IMR-90 (cell line): ENCODE measurements at regions not wholly inside any gene's neighbourhood (a gene's known extent, or its start where the extent isn't known, plus 50 kb on each side); places are given as distances from the start of the nearest gene placed in this dataset.
A peak's percentile ranks its signal among the peaks of the same experiment; 100 is the strongest.

Source experiments
- ATAC-seq: fragments of 200-7000 bp; cut with Tn5 transposase; 2 replicates; pipeline ENCODE4 v1.9.1; 2020; ENCODE audit warnings: low read depth, mild to moderate bottlenecking, moderate library complexity
- BruUV-seq: library from RNA; stranded (reverse); fragments of 400-500 nt; replicated peaks from 2 replicates; lab custom pipeline; 2021; lab: Mats Ljungman, UMichigan
- CTCF ChIA-PET: fragments of 300-600 bp; formaldehyde crosslinking; extraction: SDS; loops from one replicate; lab custom pipeline; 2021; ENCODE audit warnings: antibody characterized with exemption; lab: Yijun Ruan, JAX
- POLR2A ChIA-PET: fragments of 300-600 bp; sonication (Branson Sonifier 250); formaldehyde crosslinking; loops from one replicate; lab custom pipeline; 2022; ENCODE audit warnings: antibody characterized with exemption; ENCODE audit not compliant: unreplicated experiment; lab: Charles Lee
- DNase-seq: peaks from one replicate; pipeline ENCODE4 v3.0.0; 2013
- H2AFZ ChIP-seq: replicated peaks from 2 replicates; pipeline ENCODE3; 2013; ENCODE audit warnings: low read length, mild to moderate bottlenecking; ENCODE audit not compliant: poor library complexity
- H2AK5ac ChIP-seq: 2 replicates; pipeline ENCODE4 v1.6.1; 2013; ENCODE audit warnings: low read depth, low read length, inconsistent platforms
- H2AK9ac ChIP-seq: replicated peaks from 2 replicates; pipeline ENCODE3; 2013; ENCODE audit warnings: mild to moderate bottlenecking, low read depth, low read length, moderate library complexity; ENCODE audit not compliant: poor library complexity
- H2BK120ac ChIP-seq: 2 replicates; pipeline ENCODE4 v1.6.1; 2013; ENCODE audit warnings: low read depth, low read length, inconsistent platforms
- H2BK15ac ChIP-seq: 3 replicates; pipeline ENCODE4 v1.6.1; 2013; ENCODE audit warnings: low read depth, low read length, inconsistent platforms
- H2BK20ac ChIP-seq: 2 replicates; pipeline ENCODE4 v1.6.1; 2013; ENCODE audit warnings: low read depth, mild to moderate bottlenecking, inconsistent platforms, low read length, moderate library complexity
- H2BK5ac ChIP-seq: 2 replicates; pipeline ENCODE4 v1.6.1; 2013; ENCODE audit warnings: mild to moderate bottlenecking, low read depth, low read length, inconsistent platforms; ENCODE audit not compliant: poor library complexity, severe bottlenecking
- H3K14ac ChIP-seq: replicated peaks from 2 replicates; pipeline ENCODE4 v1.6.1; 2013; ENCODE audit warnings: low read depth, low read length, inconsistent platforms
- H3K18ac ChIP-seq: 2 replicates; pipeline ENCODE4 v1.6.1; 2013; ENCODE audit warnings: low read depth, low read length, control low read depth
- H3K23ac ChIP-seq: 2 replicates; pipeline ENCODE4 v1.6.1; 2013; ENCODE audit warnings: low read depth, low read length, inconsistent platforms
- H3K27ac ChIP-seq: 2 replicates; pipeline ENCODE4 v1.5.1; 2013; ENCODE audit warnings: mild to moderate bottlenecking, control low read depth, low read length; ENCODE audit not compliant: insufficient read depth
- H3K27me3 ChIP-seq: 2 replicates; pipeline ENCODE4 v1.6.1; 2013; ENCODE audit warnings: low read length; ENCODE audit not compliant: control insufficient read depth, insufficient read depth
- H3K36me3 ChIP-seq: 2 replicates; pipeline ENCODE4 v1.6.1; 2013; ENCODE audit warnings: low read length, mixed read lengths; ENCODE audit not compliant: control insufficient read depth, insufficient read depth
- H3K4ac ChIP-seq: 2 replicates; pipeline ENCODE4 v1.6.1; 2013; ENCODE audit warnings: low read depth, low read length, inconsistent platforms
- H3K4me1 ChIP-seq: 2 replicates; pipeline ENCODE4 v1.6.1; 2013; ENCODE audit warnings: low read length, mixed read lengths; ENCODE audit not compliant: control insufficient read depth, insufficient read depth
- H3K4me2 ChIP-seq: 2 replicates; pipeline ENCODE4 v1.6.1; 2013; ENCODE audit warnings: low read depth, mild to moderate bottlenecking, control low read depth, low read length, moderate library complexity
- H3K4me3 ChIP-seq: 2 replicates; pipeline ENCODE4 v1.5.1; 2013; ENCODE audit warnings: low read depth, mild to moderate bottlenecking, control low read depth, low read length, moderate library complexity; ENCODE audit not compliant: insufficient read depth
- H3K56ac ChIP-seq: 2 replicates; pipeline ENCODE4 v1.6.1; 2013; ENCODE audit warnings: low read length, inconsistent platforms; ENCODE audit not compliant: insufficient read depth; ENCODE audit errors: extremely low read depth
- H3K79me1 ChIP-seq, 2 experiments: 2 replicates each; pipeline ENCODE4 v1.6.1; 2013; ENCODE audit warnings: low read length in 2 of 2, inconsistent platforms in 1 of 2, low read depth in 1 of 2
- H3K9ac ChIP-seq: 2 replicates; pipeline ENCODE4 v1.6.1; 2013; ENCODE audit warnings: low read depth, low read length, control low read depth
- H3K9me1 ChIP-seq: 2 replicates; pipeline ENCODE4 v1.6.1; 2013; ENCODE audit warnings: low read length, inconsistent platforms; ENCODE audit not compliant: insufficient read depth
- H3K9me3 ChIP-seq: 2 replicates; pipeline ENCODE4 v1.6.1; 2013; ENCODE audit warnings: low read length; ENCODE audit not compliant: control insufficient read depth, insufficient read depth
- H4K20me1 ChIP-seq: 2 replicates; pipeline ENCODE4 v1.6.1; 2013; ENCODE audit warnings: low read length, inconsistent platforms; ENCODE audit not compliant: insufficient read depth
- H4K5ac ChIP-seq: 2 replicates; pipeline ENCODE4 v1.6.1; 2013; ENCODE audit warnings: mild to moderate bottlenecking, low read depth, low read length, control low read depth
- H4K8ac ChIP-seq, 2 experiments: 2 replicates each; pipeline ENCODE4 v1.6.1; 2013; ENCODE audit warnings: low read depth in 2 of 2, low read length in 2 of 2, control low read depth in 1 of 2, inconsistent platforms in 1 of 2
- H4K91ac ChIP-seq: 2 replicates; pipeline ENCODE4 v1.6.1; 2013; ENCODE audit warnings: low read depth, low read length, inconsistent platforms; ENCODE audit not compliant: insufficient read depth
- CEBPB ChIP-seq: IDR thresholded peaks from 2 replicates; pipeline ENCODE4 v1.6.1; 2012; ENCODE audit warnings: low read depth, low read length, improper control_type of control experiment
- CHD1 ChIP-seq: IDR thresholded peaks from 2 replicates; pipeline ENCODE4 v1.6.1; 2012; ENCODE audit warnings: low read depth, low read length, improper control_type of control experiment
- FOS ChIP-seq: fragments of 150-350 bp; IDR thresholded peaks from 2 replicates; pipeline ENCODE4 v1.6.1; 2016; ENCODE audit warnings: low read depth, low read length
- MAFK ChIP-seq: IDR thresholded peaks from 2 replicates; pipeline ENCODE4 v1.6.1; 2012; ENCODE audit warnings: low read depth, low read length, improper control_type of control experiment
- MXI1 ChIP-seq: IDR thresholded peaks from 2 replicates; pipeline ENCODE4 v1.6.1; 2012; ENCODE audit warnings: low read depth, mild to moderate bottlenecking, low read length, moderate library complexity, borderline replicate concordance
- NFE2L2 ChIP-seq: fragments of 150-350 bp; IDR thresholded peaks from 2 replicates; pipeline ENCODE4 v1.6.1; 2016; ENCODE audit warnings: low read depth, mild to moderate bottlenecking, low read length
- POLR2A ChIP-seq: IDR thresholded peaks from 2 replicates; pipeline ENCODE4 v1.6.1; 2012; ENCODE audit warnings: mild to moderate bottlenecking, low read depth, low read length
- RAD21 ChIP-seq: IDR thresholded peaks from 2 replicates; pipeline ENCODE4 v1.6.1; 2012; ENCODE audit warnings: low read length, improper control_type of control experiment
- RCOR1 ChIP-seq: IDR thresholded peaks from 2 replicates; pipeline ENCODE4 v1.6.1; 2012; ENCODE audit warnings: mild to moderate bottlenecking, low read length, improper control_type of control experiment; ENCODE audit not compliant: insufficient replicate concordance
- SMC3 ChIP-seq: fragments of 150-350 bp; IDR thresholded peaks from 2 replicates; pipeline ENCODE4 v1.6.1; 2016; ENCODE audit warnings: low read depth, mild to moderate bottlenecking, antibody characterized with exemption, low read length, moderate library complexity
- WGBS, 2 experiments: methylation state at CpG; one replicate each; pipeline versions ENCODE4 v1.1.5 to v1.1.7; 2013; ENCODE audit warnings: missing lambda C conversion rate in 2 of 2; ENCODE audit not compliant: insufficient read length in 1 of 2; ENCODE audit errors: extremely low coverage in 2 of 2; 5-methylcytosine and 5-hydroxymethylcytosine counted together
- dilution Hi-C: fragments of 300-500 bp; cut with HindIII; formaldehyde crosslinking; loops from one replicate; pipeline ENCODE4 v1.14.3; 2018; ENCODE audit warnings: low sequenced_read_pairs; ENCODE audit not compliant: unreplicated experiment
- in situ Hi-C: fragments of 300-500 bp; cut with MboI; formaldehyde crosslinking; loops from 3 replicates; pipeline ENCODE4 v1.14.3; 2019; ENCODE audit warnings: low sequenced_read_pairs, inconsistent platforms, mixed read lengths
- intact Hi-C: fragments of 100-400 bp; cut with micrococcal nuclease; formaldehyde crosslinking; loops from 2 replicates; pipeline ENCODE4 v1.10.0; 2022
- TF ChIP-seq, protein P1 (sequence below): fragments of 150-350 bp; IDR thresholded peaks from 2 replicates; pipeline ENCODE4 v1.6.1; 2017; ENCODE audit warnings: mild to moderate bottlenecking, antibody characterized with exemption, low read length, low read depth
- TF ChIP-seq, protein P2 (sequence below): fragments of 150-350 bp; IDR thresholded peaks from 2 replicates; pipeline ENCODE4 v1.6.1; 2016; ENCODE audit warnings: low read depth, mild to moderate bottlenecking, low read length, moderate library complexity, borderline replicate concordance
- TF ChIP-seq, protein P3 (sequence below): conservative IDR thresholded peaks from 2 replicates; pipeline ENCODE4 v1.5.1; 2012; ENCODE audit warnings: mild to moderate bottlenecking, low read depth, low read length, improper control_type of control experiment

DNA sequence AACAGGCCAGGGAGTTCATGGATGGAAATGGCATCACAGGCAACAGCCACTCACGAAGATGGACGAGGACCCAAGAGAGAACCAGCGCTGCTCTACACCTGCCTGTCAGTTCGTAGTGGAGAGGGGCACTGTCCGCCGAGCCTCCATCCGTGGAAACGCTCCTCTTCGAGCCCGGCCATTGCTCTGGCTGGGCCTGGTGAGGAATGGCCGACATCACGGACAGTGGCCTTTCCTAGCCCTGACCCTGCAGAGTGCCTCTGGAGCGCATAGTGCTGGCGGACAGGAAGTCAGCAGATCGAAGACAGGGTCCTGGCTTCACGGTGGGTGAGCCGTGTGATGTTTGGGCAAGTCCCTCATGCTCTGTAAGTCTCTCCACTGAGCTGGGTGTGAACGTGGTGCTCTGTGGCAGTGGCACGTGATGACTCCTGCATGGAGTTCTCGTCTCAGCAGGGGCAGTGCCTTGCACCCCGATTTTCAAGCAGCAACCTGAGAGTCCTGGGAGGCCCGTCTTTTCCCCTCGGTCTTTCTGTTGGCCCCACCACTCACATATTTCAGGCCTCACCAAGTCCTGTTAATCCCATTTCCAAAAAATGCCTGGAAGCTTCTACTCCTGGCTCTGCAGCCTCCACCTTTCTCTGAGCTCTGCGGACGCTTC is 214.4 kb downstream of the ERMARD start:
- H3K4ac ChIP-seq: no peak overlapping the region
- peak overlapping the region; percentile 21 for H2AFZ ChIP-seq
- no peak overlapping the region for H3K27ac ChIP-seq
- no peak overlapping the region for H4K91ac ChIP-seq
- H4K5ac ChIP-seq: no peak overlapping the region
- intact Hi-C loops (no loop called here), dilution Hi-C loops (no loop called here), in situ Hi-C loops (no loop called here)
- DNase-seq: no peak
- TF ChIP-seq MAFK (no peak), RAD21 (no peak), SMC3 (no peak), CEBPB (no peak), MXI1 (no peak), FOS (no peak), POLR2A (no peak), CHD1 (no peak), NFE2L2 (no peak), RCOR1 (no peak)
- TF ChIP-seq, protein P1, sequence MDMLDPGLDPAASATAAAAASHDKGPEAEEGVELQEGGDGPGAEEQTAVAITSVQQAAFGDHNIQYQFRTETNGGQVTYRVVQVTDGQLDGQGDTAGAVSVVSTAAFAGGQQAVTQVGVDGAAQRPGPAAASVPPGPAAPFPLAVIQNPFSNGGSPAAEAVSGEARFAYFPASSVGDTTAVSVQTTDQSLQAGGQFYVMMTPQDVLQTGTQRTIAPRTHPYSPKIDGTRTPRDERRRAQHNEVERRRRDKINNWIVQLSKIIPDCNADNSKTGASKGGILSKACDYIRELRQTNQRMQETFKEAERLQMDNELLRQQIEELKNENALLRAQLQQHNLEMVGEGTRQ: no peak
- TF ChIP-seq, protein P2, sequence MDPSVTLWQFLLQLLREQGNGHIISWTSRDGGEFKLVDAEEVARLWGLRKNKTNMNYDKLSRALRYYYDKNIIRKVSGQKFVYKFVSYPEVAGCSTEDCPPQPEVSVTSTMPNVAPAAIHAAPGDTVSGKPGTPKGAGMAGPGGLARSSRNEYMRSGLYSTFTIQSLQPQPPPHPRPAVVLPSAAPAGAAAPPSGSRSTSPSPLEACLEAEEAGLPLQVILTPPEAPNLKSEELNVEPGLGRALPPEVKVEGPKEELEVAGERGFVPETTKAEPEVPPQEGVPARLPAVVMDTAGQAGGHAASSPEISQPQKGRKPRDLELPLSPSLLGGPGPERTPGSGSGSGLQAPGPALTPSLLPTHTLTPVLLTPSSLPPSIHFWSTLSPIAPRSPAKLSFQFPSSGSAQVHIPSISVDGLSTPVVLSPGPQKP: no peak
- TF ChIP-seq, protein P3, sequence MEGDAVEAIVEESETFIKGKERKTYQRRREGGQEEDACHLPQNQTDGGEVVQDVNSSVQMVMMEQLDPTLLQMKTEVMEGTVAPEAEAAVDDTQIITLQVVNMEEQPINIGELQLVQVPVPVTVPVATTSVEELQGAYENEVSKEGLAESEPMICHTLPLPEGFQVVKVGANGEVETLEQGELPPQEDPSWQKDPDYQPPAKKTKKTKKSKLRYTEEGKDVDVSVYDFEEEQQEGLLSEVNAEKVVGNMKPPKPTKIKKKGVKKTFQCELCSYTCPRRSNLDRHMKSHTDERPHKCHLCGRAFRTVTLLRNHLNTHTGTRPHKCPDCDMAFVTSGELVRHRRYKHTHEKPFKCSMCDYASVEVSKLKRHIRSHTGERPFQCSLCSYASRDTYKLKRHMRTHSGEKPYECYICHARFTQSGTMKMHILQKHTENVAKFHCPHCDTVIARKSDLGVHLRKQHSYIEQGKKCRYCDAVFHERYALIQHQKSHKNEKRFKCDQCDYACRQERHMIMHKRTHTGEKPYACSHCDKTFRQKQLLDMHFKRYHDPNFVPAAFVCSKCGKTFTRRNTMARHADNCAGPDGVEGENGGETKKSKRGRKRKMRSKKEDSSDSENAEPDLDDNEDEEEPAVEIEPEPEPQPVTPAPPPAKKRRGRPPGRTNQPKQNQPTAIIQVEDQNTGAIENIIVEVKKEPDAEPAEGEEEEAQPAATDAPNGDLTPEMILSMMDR: no peak
- no peak overlapping the region for H3K4me2 ChIP-seq
- no peak overlapping the region for H2BK5ac ChIP-seq
- H3K9ac ChIP-seq: no peak overlapping the region
- no peak overlapping the region for H3K14ac ChIP-seq
- no peak overlapping the region for H3K56ac ChIP-seq
- H2BK15ac ChIP-seq: no peak overlapping the region
- H2BK20ac ChIP-seq: no peak overlapping the region
- H2AK5ac ChIP-seq: no peak overlapping the region
- H3K23ac ChIP-seq: no peak overlapping the region
- no peaks in the 10 kb centered on the region for H3K27me3 ChIP-seq
- H4K20me1 ChIP-seq: no peaks in the 10 kb centered on the region
- H2AK9ac ChIP-seq: no peak overlapping the region
- no TSS peak for BruUV-seq
- ChIA-PET CTCF (no interaction called here), POLR2A (no interaction called here)
- 78% methylated on average over 12 of the region's 25 CpGs; no CpG with 5 or more reads in 1 of the 2 experiments for WGBS, 2 experiments
- no peak overlapping the region for H3K4me3 ChIP-seq
- H3K79me1 ChIP-seq: no peaks in the 10 kb centered on the region
- H3K9me3 ChIP-seq: peaks cover 51% of the 10 kb centered on the region
- no peaks in the 10 kb centered on the region for H3K36me3 ChIP-seq
- no peak for ATAC-seq
- no peak overlapping the region for H4K8ac ChIP-seq
- no peaks in the 10 kb centered on the region for H3K4me1 ChIP-seq
- no peaks in the 10 kb centered on the region for H3K9me1 ChIP-seq
- no peak overlapping the region for H3K18ac ChIP-seq
- no peak overlapping the region for H2BK120ac ChIP-seq
